Hypothalamus (tissue), 51 donors: ENCODE measurements at regions not wholly inside any gene's neighbourhood (a gene's known extent, or its start where the extent isn't known, plus 50 kb on each side); places are given as distances from the start of the nearest gene placed in this dataset.

ENCODE experiments used
- DNase-seq, 51 donors: peaks; one replicate each; lab custom pipeline; 2025; lab: John Stamatoyannopoulos, UW

DNA sequence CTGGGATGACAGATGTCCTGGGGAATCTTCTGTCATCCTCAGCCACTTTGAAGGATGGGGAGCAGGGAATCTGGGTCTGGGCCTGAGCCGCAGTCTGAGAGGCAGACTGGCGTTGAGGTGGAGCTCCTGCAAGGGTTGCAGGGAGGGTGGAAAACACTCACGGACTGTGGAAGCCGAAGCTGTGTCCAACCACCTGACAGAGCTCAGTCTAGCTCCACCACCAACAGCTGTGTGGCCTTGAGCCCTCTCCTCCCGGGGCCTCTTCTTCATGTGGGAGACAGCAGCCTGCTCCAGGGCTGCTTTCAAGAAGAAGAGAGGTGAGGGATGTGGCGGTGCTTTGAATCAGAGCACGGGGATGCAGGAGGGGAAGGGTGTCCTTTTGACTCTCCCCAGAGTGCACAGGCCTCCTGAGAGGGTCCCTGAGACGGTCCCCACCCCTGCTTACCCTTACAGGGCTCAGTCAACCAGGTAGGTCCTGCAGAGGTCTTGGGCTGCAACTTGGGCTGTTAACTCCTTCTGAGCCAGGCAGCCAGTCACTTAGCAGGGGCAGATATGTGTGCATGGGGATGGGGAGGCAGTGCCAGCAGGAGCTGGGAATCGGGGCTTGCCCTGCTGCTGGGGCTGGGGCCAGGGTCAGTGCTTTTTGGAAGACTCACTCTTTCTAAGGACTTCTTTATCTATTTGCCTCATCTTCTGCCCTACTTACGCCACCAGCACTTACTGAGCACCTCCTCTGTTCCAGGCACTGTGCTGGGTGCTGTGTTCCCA is 216.3 kb downstream of the PTPRU start:
- no peak for DNase-seq

- no peak for DNase-seq
Observed at GRCh38 chr1:29451368-29451892, 215.1 kb downstream of the PTPRU start.

GRCh38 chr1:29450591-29450990 is 214.3 kb downstream of the PTPRU start:
- DNase-seq, result peak in 2 of 51 donors; percentile 4 to 23

- DNase-seq, result no peak
Observed at GRCh38 chr1:29448456-29449235, 212.3 kb downstream of the PTPRU start.

- no peak for DNase-seq
Observed at GRCh38 chr1:29447368-29447767, 211.0 kb downstream of the PTPRU start.

- DNase-seq, result no peak
Observed at GRCh38 chr1:29444782-29445729, 208.7 kb downstream of the PTPRU start.

GRCh38 chr1:29444081-29444715 is 207.9 kb downstream of the PTPRU start:
- DNase-seq, result no peak

DNA sequence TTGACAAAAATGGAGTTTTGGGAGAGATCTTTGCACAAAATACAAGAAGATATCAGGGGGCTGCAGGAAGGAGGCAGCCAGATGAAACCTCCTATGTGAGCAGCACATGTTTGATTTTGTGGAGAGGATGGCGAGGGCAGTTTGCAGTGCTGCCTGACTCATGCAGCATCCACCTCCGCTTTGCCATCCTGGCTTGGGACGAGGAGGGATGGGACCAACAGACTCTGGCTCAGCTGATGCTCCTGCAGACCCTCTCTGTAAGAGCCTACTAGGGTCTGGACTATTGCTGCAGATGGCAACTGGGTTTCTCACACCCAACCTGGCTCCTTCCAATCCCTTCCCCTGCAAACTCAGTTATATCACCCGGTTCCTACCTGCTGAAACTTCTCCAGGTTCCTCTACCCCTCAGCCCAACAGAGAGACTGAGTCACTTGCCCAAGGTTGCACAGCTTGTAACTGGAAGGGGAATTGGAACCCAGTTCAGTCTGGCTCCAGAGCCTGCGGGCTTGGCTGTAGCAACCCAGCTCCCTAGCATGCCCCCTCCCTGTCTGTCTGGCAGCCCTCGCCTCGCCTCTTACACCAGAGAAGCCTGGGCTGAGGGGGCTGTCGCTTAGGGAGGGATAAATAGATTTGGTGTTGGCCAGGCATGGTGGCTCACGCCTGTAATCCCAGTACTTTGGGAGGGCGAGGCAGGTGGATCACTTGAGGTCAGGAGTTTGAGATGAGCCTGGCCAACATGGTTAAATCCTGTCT is 205.8 kb downstream of the PTPRU start:
- no peak for DNase-seq

DNA sequence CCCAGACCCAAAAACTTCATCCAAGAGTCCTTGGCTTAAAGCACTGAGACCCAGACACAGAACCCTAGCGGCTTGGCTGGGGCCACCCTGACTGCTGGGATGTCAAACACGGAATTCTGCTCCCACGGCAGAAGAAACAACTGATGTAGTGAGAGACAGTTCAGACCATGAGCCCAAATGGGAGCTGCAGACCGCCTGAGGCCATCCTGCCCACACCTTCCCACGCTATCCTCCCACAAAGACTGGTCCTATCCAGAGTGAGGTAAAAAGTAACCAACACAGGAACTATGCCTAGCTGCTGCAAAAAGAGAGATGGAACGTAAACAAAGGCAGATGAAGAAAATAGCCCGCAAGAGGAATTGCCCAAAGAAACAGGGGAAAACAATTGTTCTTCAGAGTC is 203.3 kb downstream of the PTPRU start:
- DNase-seq, result no peak

- no peak for DNase-seq
Observed at GRCh38 chr1:29438991-29439390, 202.7 kb downstream of the PTPRU start.

GRCh38 chr1:29437946-29438345 is 201.6 kb downstream of the PTPRU start:
- DNase-seq, result no peak

- no peak for DNase-seq
Observed at GRCh38 chr1:29436181-29436785, 200.0 kb downstream of the PTPRU start.

DNA sequence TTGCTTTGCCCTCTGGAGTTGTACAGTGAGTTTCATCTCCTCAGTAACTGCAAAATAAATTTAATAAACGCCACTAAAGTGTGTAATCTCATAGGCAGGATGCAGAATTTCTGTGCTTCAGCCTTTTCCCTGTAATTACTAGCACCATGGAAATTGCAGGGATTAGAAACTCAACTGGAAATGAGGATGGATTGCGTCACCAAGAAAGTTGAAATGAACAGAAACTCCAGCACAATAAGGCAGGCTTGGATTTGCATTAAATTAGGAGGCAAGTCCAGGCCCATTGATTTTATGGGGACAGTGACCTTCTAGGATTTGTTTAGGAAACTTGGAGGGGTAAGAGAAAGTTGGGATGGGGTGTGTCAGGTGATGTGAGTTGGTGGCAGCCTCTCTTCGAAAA is 197.5 kb downstream of the PTPRU start:
- DNase-seq, result no peak

- DNase-seq, result no peak
Observed at GRCh38 chr1:29431138-29431537, 194.8 kb downstream of the PTPRU start.

GRCh38 chr1:29429656-29430055 is 193.3 kb downstream of the PTPRU start:
- no peak for DNase-seq

DNA sequence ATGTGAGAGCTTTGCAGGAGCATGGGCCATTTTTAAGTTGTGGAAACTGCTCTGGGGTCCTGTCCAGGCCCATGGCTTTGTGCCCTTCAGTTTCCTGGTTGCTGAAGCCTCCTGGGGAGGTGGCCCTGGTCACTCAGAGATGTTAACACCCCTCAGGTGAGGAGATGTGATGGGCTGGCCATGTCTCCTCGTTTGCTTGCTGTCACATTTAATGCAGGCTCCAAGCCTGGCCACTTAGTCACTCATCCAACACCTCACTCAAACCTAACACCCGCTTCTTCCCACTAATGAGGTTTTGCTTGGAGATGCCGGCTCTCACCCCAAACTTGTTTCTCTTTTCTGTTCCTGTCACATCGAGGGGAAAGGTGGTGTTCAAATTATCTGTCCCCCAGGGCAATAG is 192.7 kb downstream of the PTPRU start:
- no peak for DNase-seq

- DNase-seq, result no peak
Observed at GRCh38 chr1:29428280-29428615, 191.9 kb downstream of the PTPRU start.

DNA sequence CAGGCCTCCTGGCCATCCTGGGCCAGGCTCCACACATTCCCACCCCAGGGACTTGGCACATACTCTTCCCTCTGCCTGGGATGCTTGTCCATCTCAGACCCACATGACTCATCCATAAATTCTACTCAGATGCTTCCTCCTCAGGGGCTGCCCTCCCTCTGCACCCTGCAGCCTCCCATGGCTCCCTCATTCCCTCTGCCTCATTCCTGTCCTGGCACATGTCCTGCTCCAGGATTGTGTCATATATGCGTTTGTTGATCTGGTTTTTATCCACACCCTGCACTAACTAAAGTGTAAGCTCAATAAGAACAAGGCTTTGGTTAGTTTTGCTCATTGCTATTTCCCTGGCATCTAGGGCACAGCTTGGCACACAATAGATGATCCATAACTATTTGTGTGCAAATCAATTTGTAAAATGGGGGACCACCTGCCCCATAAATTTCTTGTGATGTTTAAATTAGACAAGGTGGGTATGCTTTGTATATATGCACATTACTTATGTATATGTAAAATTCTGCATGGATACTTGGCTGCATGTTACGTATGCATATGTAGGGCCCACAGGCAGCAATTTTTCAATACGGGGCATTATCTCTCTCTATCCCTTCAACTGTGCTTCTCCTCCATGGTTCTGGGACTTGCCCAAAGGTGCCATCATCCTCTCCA is 191.4 kb downstream of the PTPRU start:
- DNase-seq, result no peak
